ENCODE measurements at regions not wholly inside any gene's neighbourhood (a gene's known extent, or its start where the extent isn't known, plus 50 kb on each side); places are given as distances from the start of the nearest gene placed in this dataset.

- POLR2A ChIA-PET, result no interaction called here
- CTCF ChIA-PET, result no interaction called here
- H3K4me2 ChIP-seq (ENCODE audit: low read length), result no peak overlapping the region
- H3K4me1 ChIP-seq (ENCODE audit: control insufficient read depth in 1 of 2, insufficient read depth in 2 of 2, low read length in 2 of 2), result no peaks in the 10 kb centered on the region
- DNase-seq (ENCODE audit: low read depth, low spot score), result no peak
- H3K27me3 ChIP-seq (ENCODE audit: insufficient read depth, low read length), result no peaks in the 10 kb centered on the region
- H3K79me2 ChIP-seq (ENCODE audit: insufficient read depth, low read length), result no peaks in the 10 kb centered on the region
- TF ChIP-seq EZH2 (IDR thresholded peaks at IDR 0.05) (no peak), EZH2phosphoT487 (IDR thresholded peaks at IDR 0.05; ENCODE audit: borderline replicate concordance) (no peak), ZNF274 (IDR thresholded peaks at IDR 0.05; ENCODE audit: low read depth, low read length) (no peak), TCF7L2 (IDR thresholded peaks at IDR 0.05; ENCODE audit: borderline replicate concordance, extremely low read depth, insufficient read depth, insufficient read length) (no peak), SRF (IDR thresholded peaks at IDR 0.05; ENCODE audit: low read depth) (no peak), FOSL1 (IDR thresholded peaks at IDR 0.05; ENCODE audit: low read depth) (no peak), CTCF (IDR thresholded peaks at IDR 0.05 in 2 of 3, conservative IDR thresholded peaks at IDR 0.05 in 1 of 3; ENCODE audit: borderline replicate concordance in 1 of 3, insufficient read depth in 1 of 3, low read depth in 2 of 3, low read length in 2 of 3) (no peak), POLR2A (IDR thresholded peaks at IDR 0.05; ENCODE audit: borderline replicate concordance, extremely low read depth, insufficient read depth, insufficient read length) (no peak), ELF1 (IDR thresholded peaks at IDR 0.05; ENCODE audit: borderline replicate concordance, low read depth) (no peak), YY1 (IDR thresholded peaks at IDR 0.05; ENCODE audit: extremely low read depth, insufficient replicate concordance, low read depth, low read length) (no peak), SIN3A (IDR thresholded peaks at IDR 0.05; ENCODE audit: low read depth) (no peak), EGR1 (IDR thresholded peaks at IDR 0.05; ENCODE audit: low read depth) (no peak), CEBPB (IDR thresholded peaks at IDR 0.05; ENCODE audit: low read depth) (no peak), ZFX (IDR thresholded peaks at IDR 0.05) (no peak)
- TF ChIP-seq, protein P1, sequence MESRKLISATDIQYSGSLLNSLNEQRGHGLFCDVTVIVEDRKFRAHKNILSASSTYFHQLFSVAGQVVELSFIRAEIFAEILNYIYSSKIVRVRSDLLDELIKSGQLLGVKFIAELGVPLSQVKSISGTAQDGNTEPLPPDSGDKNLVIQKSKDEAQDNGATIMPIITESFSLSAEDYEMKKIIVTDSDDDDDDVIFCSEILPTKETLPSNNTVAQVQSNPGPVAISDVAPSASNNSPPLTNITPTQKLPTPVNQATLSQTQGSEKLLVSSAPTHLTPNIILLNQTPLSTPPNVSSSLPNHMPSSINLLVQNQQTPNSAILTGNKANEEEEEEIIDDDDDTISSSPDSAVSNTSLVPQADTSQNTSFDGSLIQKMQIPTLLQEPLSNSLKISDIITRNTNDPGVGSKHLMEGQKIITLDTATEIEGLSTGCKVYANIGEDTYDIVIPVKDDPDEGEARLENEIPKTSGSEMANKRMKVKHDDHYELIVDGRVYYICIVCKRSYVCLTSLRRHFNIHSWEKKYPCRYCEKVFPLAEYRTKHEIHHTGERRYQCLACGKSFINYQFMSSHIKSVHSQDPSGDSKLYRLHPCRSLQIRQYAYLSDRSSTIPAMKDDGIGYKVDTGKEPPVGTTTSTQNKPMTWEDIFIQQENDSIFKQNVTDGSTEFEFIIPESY (IDR thresholded peaks at IDR 0.05; ENCODE audit: extremely low read depth, insufficient replicate concordance, low read length), result no peak
- no peak overlapping the region for H3K9ac ChIP-seq (ENCODE audit: low read length)
- BruUV-seq (replicated peaks), result no TSS peak
- H2AFZ ChIP-seq (ENCODE audit: low read depth, low read length, poor library complexity, severe bottlenecking), result no peak overlapping the region
- no peaks in the 10 kb centered on the region for H3K36me3 ChIP-seq (ENCODE audit: control insufficient read depth in 1 of 2, insufficient read depth in 2 of 2, low read length in 2 of 2)
- H4K20me1 ChIP-seq (ENCODE audit: insufficient read depth), result no peaks in the 10 kb centered on the region
- no peaks in the 10 kb centered on the region for H3K9me3 ChIP-seq (ENCODE audit: control insufficient read depth in 1 of 2, insufficient read depth in 1 of 2, low read depth in 1 of 2, low read length in 2 of 2)
- H3K27ac ChIP-seq (ENCODE audit: low read depth, low read length), result no peak overlapping the region
- intact Hi-C loops (cut with micrococcal nuclease), result no loop called here
- ATAC-seq, result no peak
- RAD21 ChIA-PET (ENCODE audit: low non-redundant PET in 1 of 2, low total read pairs in 2 of 2, uncharacterized antibody in 2 of 2, unreplicated experiment in 2 of 2), result no interaction called here
- H3K4me3 ChIP-seq (replicated peaks in 1 of 2; ENCODE audit: low read depth in 1 of 2, low read length in 2 of 2), result no peak overlapping the region
- no peaks in the 10 kb centered on the region for H3K9me2 ChIP-seq (ENCODE audit: insufficient read depth)
These were observed 183.4 kb downstream of the HINT1 start for GRCh38 chr5:130981663-130982062.

Measured in HCT116 (cell line).